ENCODE measurements at regions not wholly inside any gene's neighbourhood (a gene's known extent, or its start where the extent isn't known, plus 50 kb on each side); places are given as distances from the start of the nearest gene placed in this dataset.

DNA sequence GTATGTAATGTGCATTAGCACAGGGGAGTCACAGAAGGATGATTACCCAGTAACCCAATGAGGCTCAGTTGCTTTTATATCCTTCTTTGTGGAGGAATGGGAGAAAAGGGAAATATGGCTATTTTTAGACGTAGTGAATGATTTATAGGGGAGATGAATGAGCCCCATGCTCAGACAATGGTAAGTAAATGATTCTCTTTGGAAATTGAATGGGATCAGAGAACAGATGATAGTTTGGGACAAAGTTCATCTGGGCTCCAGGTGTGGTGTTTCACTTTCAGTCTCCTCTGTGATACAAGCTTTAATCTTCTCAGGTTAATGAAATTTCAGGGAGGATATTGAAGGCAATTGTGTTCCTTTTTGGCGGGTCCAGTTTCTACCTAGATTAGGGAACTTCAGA, 63.0 kb upstream of the MPP7 start:
- TF ChIP-seq, protein P1, sequence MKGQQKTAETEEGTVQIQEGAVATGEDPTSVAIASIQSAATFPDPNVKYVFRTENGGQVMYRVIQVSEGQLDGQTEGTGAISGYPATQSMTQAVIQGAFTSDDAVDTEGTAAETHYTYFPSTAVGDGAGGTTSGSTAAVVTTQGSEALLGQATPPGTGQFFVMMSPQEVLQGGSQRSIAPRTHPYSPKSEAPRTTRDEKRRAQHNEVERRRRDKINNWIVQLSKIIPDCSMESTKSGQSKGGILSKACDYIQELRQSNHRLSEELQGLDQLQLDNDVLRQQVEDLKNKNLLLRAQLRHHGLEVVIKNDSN (IDR thresholded peaks at IDR 0.05): no peak
- TF ChIP-seq, protein P2, sequence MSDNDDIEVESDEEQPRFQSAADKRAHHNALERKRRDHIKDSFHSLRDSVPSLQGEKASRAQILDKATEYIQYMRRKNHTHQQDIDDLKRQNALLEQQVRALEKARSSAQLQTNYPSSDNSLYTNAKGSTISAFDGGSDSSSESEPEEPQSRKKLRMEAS (IDR thresholded peaks at IDR 0.05): no peak
- TF ChIP-seq, protein P3, sequence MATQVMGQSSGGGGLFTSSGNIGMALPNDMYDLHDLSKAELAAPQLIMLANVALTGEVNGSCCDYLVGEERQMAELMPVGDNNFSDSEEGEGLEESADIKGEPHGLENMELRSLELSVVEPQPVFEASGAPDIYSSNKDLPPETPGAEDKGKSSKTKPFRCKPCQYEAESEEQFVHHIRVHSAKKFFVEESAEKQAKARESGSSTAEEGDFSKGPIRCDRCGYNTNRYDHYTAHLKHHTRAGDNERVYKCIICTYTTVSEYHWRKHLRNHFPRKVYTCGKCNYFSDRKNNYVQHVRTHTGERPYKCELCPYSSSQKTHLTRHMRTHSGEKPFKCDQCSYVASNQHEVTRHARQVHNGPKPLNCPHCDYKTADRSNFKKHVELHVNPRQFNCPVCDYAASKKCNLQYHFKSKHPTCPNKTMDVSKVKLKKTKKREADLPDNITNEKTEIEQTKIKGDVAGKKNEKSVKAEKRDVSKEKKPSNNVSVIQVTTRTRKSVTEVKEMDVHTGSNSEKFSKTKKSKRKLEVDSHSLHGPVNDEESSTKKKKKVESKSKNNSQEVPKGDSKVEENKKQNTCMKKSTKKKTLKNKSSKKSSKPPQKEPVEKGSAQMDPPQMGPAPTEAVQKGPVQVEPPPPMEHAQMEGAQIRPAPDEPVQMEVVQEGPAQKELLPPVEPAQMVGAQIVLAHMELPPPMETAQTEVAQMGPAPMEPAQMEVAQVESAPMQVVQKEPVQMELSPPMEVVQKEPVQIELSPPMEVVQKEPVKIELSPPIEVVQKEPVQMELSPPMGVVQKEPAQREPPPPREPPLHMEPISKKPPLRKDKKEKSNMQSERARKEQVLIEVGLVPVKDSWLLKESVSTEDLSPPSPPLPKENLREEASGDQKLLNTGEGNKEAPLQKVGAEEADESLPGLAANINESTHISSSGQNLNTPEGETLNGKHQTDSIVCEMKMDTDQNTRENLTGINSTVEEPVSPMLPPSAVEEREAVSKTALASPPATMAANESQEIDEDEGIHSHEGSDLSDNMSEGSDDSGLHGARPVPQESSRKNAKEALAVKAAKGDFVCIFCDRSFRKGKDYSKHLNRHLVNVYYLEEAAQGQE (IDR thresholded peaks at IDR 0.05; ENCODE audit: low read depth): no peak
- TF ChIP-seq NFIC (IDR thresholded peaks at IDR 0.05) (no peak), FOXM1 (IDR thresholded peaks at IDR 0.05; ENCODE audit: borderline replicate concordance, low read depth) (no peak)

DNA sequence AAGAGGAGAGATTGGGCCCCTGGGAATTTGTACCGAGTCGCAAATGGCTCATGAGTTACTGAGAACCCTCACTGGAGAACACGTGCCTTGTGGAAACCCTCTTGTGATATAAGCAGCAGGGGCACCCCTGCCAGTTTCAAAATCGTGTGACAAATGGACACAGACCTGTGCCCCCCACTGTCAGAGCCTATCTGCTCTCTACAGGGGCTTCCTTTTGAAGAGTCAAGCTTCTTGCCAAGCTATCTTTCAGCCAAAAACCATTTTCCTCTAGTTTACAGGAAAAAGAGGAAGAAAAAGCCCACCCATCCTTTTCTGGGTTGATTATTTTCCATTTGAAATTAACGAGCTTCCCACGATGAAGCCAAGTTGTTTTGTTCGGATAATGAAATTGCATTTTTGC, 64.1 kb upstream of the MPP7 start:
- TF ChIP-seq FOXM1 (IDR thresholded peaks at IDR 0.05; ENCODE audit: borderline replicate concordance, low read depth): no peak
- TF ChIP-seq EP300 (IDR thresholded peaks at IDR 0.05; ENCODE audit: borderline replicate concordance): no peak
- TF ChIP-seq ZBTB7A (IDR thresholded peaks at IDR 0.05; ENCODE audit: low read depth): no peak
- no peak for TF ChIP-seq CEBPB (IDR thresholded peaks at IDR 0.05)
- TF ChIP-seq, protein P3 (IDR thresholded peaks at IDR 0.05; ENCODE audit: low read depth): no peak
- no peak for TF ChIP-seq RAD21 (IDR thresholded peaks at IDR 0.05; ENCODE audit: low read depth)
- no peak for TF ChIP-seq TEAD4 (IDR thresholded peaks at IDR 0.05)
- TF ChIP-seq, protein P2 (IDR thresholded peaks at IDR 0.05): no peak
- TF ChIP-seq TAF1 (IDR thresholded peaks at IDR 0.05; ENCODE audit: low read depth): no peak
- no peak for TF ChIP-seq CREB1 (IDR thresholded peaks at IDR 0.05; ENCODE audit: low read depth)
- TF ChIP-seq, protein P1 (IDR thresholded peaks at IDR 0.05): no peak
- TF ChIP-seq YY1 (IDR thresholded peaks at IDR 0.05; ENCODE audit: low read depth): no peak
- no peak for TF ChIP-seq NFIC (IDR thresholded peaks at IDR 0.05)
- no peak for TF ChIP-seq EGR1 (IDR thresholded peaks at IDR 0.05)

DNA sequence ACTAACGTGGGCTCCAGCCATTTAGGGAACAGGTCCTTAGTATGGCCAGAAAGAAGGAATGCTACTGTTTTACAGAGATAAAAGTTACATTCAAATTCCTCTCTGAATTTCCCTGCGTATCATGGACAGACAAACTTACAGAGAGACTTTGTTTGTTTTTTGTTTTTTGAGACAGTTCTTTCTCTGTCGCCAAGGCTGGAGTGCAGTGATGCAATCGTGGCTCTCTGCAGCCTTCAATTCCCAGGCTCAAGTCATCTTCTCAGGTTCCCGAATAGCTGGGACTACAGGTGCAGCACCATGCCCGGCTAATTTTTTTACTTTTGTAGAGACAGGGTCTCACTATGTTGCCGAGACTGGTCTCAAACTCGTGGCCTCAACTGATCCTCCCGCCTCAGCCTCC, 64.5 kb upstream of the MPP7 start:
- TF ChIP-seq, protein P3 (IDR thresholded peaks at IDR 0.05; ENCODE audit: low read depth): no peak
- TF ChIP-seq YY1 (IDR thresholded peaks at IDR 0.05; ENCODE audit: low read depth) (no peak), EP300 (IDR thresholded peaks at IDR 0.05; ENCODE audit: borderline replicate concordance) (no peak), RAD21 (IDR thresholded peaks at IDR 0.05; ENCODE audit: low read depth) (no peak), NFIC (IDR thresholded peaks at IDR 0.05) (no peak), ZBTB7A (IDR thresholded peaks at IDR 0.05; ENCODE audit: low read depth) (no peak), TCF12 (IDR thresholded peaks at IDR 0.05; ENCODE audit: low read depth) (no peak), TEAD4 (IDR thresholded peaks at IDR 0.05) (no peak), CREB1 (IDR thresholded peaks at IDR 0.05; ENCODE audit: low read depth) (no peak), EGR1 (IDR thresholded peaks at IDR 0.05) (no peak), CEBPB (IDR thresholded peaks at IDR 0.05) (no peak)
- TF ChIP-seq, protein P1 (IDR thresholded peaks at IDR 0.05): no peak

DNA sequence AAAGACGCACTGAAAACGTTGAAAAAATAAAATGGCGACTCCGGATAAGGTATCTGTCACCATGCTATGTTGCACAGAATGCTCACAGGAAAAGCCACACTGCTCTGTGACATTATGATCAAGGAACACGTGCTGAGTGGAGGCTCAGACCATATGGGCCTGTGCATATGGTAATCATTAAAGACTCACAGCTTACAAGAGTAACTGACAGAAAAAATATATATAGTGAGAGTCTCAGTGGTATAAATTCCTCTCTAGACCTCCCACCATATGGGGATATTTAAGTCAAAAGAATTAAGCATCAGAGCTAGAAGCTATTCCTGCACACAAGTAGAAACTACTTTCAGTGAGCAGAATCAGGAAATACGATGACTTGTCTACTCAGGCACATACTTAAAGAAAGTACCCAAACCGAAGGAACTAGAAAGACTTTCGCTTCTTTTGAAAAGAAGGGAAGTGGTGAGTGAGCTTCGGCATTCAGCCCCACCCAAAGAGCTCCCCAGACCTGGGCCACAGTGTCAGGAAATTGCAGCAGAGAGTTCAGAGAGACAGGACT, 65.1 kb upstream of the MPP7 start:
- no peak for TF ChIP-seq NFIC (IDR thresholded peaks at IDR 0.05)
- TF ChIP-seq YY1 (IDR thresholded peaks at IDR 0.05; ENCODE audit: low read depth): no peak
- TF ChIP-seq, protein P3 (IDR thresholded peaks at IDR 0.05; ENCODE audit: low read depth): no peak
- no peak for TF ChIP-seq TAF1 (IDR thresholded peaks at IDR 0.05; ENCODE audit: low read depth)
- TF ChIP-seq, protein P1 (IDR thresholded peaks at IDR 0.05): no peak
- TF ChIP-seq EP300 (IDR thresholded peaks at IDR 0.05; ENCODE audit: borderline replicate concordance): no peak
- no peak for TF ChIP-seq CEBPB (IDR thresholded peaks at IDR 0.05)
- TF ChIP-seq TCF12 (IDR thresholded peaks at IDR 0.05; ENCODE audit: low read depth): no peak
- TF ChIP-seq CREB1 (IDR thresholded peaks at IDR 0.05; ENCODE audit: low read depth): no peak
- no peak for TF ChIP-seq ZBTB7A (IDR thresholded peaks at IDR 0.05; ENCODE audit: low read depth)
- TF ChIP-seq RAD21 (IDR thresholded peaks at IDR 0.05; ENCODE audit: low read depth): no peak
- no peak for TF ChIP-seq TEAD4 (IDR thresholded peaks at IDR 0.05)
- TF ChIP-seq, protein P2 (IDR thresholded peaks at IDR 0.05): no peak
- no peak for TF ChIP-seq EGR1 (IDR thresholded peaks at IDR 0.05)
- no peak for TF ChIP-seq FOXM1 (IDR thresholded peaks at IDR 0.05; ENCODE audit: borderline replicate concordance, low read depth)

Measured in Ishikawa (cell line).